Osteocyte (in vitro differentiated cells): ENCODE measurements at regions not wholly inside any gene's neighbourhood (a gene's known extent, or its start where the extent isn't known, plus 50 kb on each side); places are given as distances from the start of the nearest gene placed in this dataset.
"Not testable (repeated sequence)": the region's sequence is repeated elsewhere in the genome, so short reads cannot be mapped to it uniquely, and the experiment has no call there.

Experiments used
- DNase-seq: peaks from one replicate; pipeline ENCODE4 v3.0.0; 2021; ENCODE audit warnings: mixed read lengths; ENCODE audit not compliant: unreplicated experiment; ENCODE audit errors: extremely low spot score
- H3K27ac Mint-ChIP-seq: one replicate; pipeline ENCODE4 v1.8.0; 2021; ENCODE audit warnings: mild to moderate bottlenecking, mixed read lengths; ENCODE audit not compliant: unreplicated experiment
- H3K27me3 Mint-ChIP-seq: one replicate; pipeline ENCODE4 v1.8.0; 2021; ENCODE audit warnings: mixed read lengths; ENCODE audit not compliant: unreplicated experiment
- H3K36me3 Mint-ChIP-seq: one replicate; pipeline ENCODE4 v1.8.0; 2021; ENCODE audit warnings: mixed read lengths; ENCODE audit not compliant: unreplicated experiment
- H3K4me1 Mint-ChIP-seq: one replicate; pipeline ENCODE4 v1.8.0; 2021; ENCODE audit warnings: mixed read lengths; ENCODE audit not compliant: unreplicated experiment
- H3K4me3 Mint-ChIP-seq: one replicate; pipeline ENCODE4 v1.8.0; 2021; ENCODE audit warnings: mild to moderate bottlenecking, moderate library complexity, mixed read lengths; ENCODE audit not compliant: unreplicated experiment
- H3K9me3 Mint-ChIP-seq: one replicate; pipeline ENCODE4 v1.8.0; 2021; ENCODE audit warnings: mixed read lengths; ENCODE audit not compliant: unreplicated experiment
- TF ChIP-seq, protein P1 (sequence below): fragments of 200-600 bp; sonication (generic); IDR thresholded peaks from 2 replicates; pipeline ENCODE4 v1.5.0; 2021; ENCODE audit warnings: antibody characterized with exemption, mild to moderate bottlenecking, moderate library complexity

DNA sequence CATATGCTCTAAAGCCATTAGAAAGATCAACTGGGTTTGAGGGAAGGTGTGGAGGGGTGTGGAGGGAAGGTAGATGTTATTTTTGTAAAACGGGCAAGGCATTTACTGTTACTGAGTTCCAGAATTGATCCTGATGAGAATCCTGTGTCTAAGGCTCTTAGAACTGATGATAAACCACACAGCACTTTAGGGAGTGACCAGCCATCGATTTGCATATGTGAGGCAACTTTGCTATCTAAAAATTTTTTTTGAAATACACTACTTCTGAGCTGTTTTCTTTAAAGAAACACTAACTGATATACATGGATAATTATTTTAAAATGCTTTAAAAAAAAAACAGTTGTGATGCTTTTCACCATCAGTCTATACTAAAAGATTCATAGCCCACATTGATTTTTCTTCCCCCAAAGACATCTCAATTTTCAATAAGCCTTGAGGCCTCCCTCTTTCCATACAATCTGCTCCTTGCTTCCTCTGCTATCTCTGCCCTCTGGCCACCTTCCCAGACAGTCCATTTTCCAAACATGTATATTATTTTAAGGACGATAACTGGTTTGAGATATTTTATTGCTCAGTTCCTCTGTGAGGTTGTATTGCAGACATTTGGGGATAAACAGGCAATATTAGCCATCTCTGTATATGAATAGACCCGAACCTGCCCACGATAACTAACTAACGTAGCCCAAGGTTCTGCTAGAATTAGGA is 265.9 kb downstream of the EFCAB11 start:
- no peaks in the 10 kb centered on the region for H3K9me3 Mint-ChIP-seq
- H3K27me3 Mint-ChIP-seq: no peaks in the 10 kb centered on the region
- TF ChIP-seq, protein P1, sequence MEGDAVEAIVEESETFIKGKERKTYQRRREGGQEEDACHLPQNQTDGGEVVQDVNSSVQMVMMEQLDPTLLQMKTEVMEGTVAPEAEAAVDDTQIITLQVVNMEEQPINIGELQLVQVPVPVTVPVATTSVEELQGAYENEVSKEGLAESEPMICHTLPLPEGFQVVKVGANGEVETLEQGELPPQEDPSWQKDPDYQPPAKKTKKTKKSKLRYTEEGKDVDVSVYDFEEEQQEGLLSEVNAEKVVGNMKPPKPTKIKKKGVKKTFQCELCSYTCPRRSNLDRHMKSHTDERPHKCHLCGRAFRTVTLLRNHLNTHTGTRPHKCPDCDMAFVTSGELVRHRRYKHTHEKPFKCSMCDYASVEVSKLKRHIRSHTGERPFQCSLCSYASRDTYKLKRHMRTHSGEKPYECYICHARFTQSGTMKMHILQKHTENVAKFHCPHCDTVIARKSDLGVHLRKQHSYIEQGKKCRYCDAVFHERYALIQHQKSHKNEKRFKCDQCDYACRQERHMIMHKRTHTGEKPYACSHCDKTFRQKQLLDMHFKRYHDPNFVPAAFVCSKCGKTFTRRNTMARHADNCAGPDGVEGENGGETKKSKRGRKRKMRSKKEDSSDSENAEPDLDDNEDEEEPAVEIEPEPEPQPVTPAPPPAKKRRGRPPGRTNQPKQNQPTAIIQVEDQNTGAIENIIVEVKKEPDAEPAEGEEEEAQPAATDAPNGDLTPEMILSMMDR: no peak
- peaks cover 2% of the 10 kb centered on the region for H3K36me3 Mint-ChIP-seq
- no peak for DNase-seq
- no peak overlapping the region for H3K4me3 Mint-ChIP-seq
- H3K27ac Mint-ChIP-seq: no peak overlapping the region
- H3K4me1 Mint-ChIP-seq: no peaks in the 10 kb centered on the region

GRCh38 chr14:89687129-89687528 is 267.4 kb downstream of the EFCAB11 start:
- not testable (repeated sequence) for H3K4me3 Mint-ChIP-seq, H3K4me1 Mint-ChIP-seq, DNase-seq, H3K9me3 Mint-ChIP-seq, H3K27ac Mint-ChIP-seq, H3K36me3 Mint-ChIP-seq, H3K27me3 Mint-ChIP-seq

- Mint-ChIP-seq H3K4me1 (peaks cover 12% of the 10 kb centered on the region), H3K27me3 (no peaks in the 10 kb centered on the region), H3K9me3 (no peaks in the 10 kb centered on the region), H3K36me3 (peaks cover 2% of the 10 kb centered on the region), H3K4me3 (no peak overlapping the region), H3K27ac (no peak overlapping the region)
- TF ChIP-seq, protein P1: no peak
- no peak for DNase-seq
Measured at GRCh38 chr14:89684139-89684538, 267.1 kb upstream of the FOXN3 start.

DNA sequence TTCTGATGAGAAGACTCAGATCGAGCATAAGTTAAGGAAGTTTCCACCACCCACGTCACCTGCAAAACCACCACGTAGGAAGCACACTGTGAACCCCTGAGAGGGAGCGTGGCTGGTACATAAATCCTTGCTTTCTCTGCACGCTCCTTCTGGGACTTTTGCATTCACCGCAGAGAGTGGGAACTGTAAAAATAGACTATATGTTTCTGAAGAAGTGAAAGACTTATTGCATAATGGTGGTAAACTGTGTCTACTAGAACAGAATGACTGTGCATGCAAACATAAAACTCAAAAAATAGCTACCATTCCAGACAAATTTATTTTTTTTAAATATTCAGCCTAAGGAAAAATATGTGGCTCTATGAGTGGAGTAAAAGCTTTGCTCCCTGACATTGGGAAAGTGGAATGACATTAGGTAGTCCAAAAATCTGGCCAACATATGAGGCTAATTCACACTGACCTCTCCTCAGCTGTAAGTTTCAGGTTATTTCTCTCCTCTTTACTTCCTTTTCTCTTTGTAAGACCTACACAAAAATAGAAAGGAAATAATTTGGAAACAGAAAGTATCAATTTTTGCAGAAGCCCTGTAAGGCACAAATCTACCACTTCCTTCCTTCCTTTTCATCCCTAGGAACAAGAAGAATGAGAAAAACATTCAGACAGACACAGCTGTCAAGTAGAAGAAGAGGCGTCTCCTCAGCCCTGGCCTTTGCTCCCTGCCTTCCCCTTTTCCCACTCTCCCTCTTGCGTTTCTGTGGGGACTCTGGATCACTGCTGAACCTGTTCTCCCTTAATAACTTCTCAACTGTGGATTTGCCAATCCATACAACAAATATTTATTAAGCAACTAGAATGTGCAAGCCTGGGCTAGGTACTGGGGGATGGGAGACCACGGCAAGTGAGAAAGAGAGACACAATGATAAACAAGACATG is 264.3 kb upstream of the FOXN3 start:
- H3K9me3 Mint-ChIP-seq: no peaks in the 10 kb centered on the region
- H3K36me3 Mint-ChIP-seq: peaks cover 2% of the 10 kb centered on the region
- H3K27ac Mint-ChIP-seq: peak overlapping the region; percentile 68
- TF ChIP-seq, protein P1: no peak
- DNase-seq: no peak
- peak overlapping the region; percentile 26 for H3K4me3 Mint-ChIP-seq
- no peaks in the 10 kb centered on the region for H3K27me3 Mint-ChIP-seq
- H3K4me1 Mint-ChIP-seq: peaks cover 20% of the 10 kb centered on the region

- peaks cover 2% of the 10 kb centered on the region for H3K36me3 Mint-ChIP-seq
- H3K4me3 Mint-ChIP-seq: no peak overlapping the region
- no peaks in the 10 kb centered on the region for H3K9me3 Mint-ChIP-seq
- H3K27me3 Mint-ChIP-seq: no peaks in the 10 kb centered on the region
- TF ChIP-seq, protein P1: no peak
- DNase-seq: no peak
- H3K27ac Mint-ChIP-seq: no peak overlapping the region
- H3K4me1 Mint-ChIP-seq: peaks cover 24% of the 10 kb centered on the region
Measured at GRCh38 chr14:89680156-89680555, 263.1 kb upstream of the FOXN3 start.
